Neuronal stem cell (in vitro differentiated cells): ENCODE measurements at regions not wholly inside any gene's neighbourhood (a gene's known extent, or its start where the extent isn't known, plus 50 kb on each side); places are given as distances from the start of the nearest gene placed in this dataset.

Source experiments
- DNase-seq: peaks from one replicate; pipeline ENCODE4 v3.0.0-alpha.2; 2013; ENCODE audit warnings: low spot score
- H2AFZ ChIP-seq: one replicate; pipeline ENCODE4 v1.6.1; 2013; ENCODE audit warnings: mild to moderate bottlenecking, low read length, inconsistent platforms
- H2AK5ac ChIP-seq: 2 replicates; pipeline ENCODE4 v1.6.1; 2013; ENCODE audit warnings: low read depth, mild to moderate bottlenecking, inconsistent platforms, low read length, moderate library complexity, mixed read lengths
- H2BK120ac ChIP-seq: 2 replicates; pipeline ENCODE4 v1.6.1; 2013; ENCODE audit warnings: low read depth, mild to moderate bottlenecking, inconsistent platforms, low read length, moderate library complexity, mixed read lengths
- H2BK12ac ChIP-seq: one replicate; pipeline ENCODE4 v1.6.1; 2013; ENCODE audit warnings: low read length, inconsistent platforms
- H2BK15ac ChIP-seq: 2 replicates; pipeline ENCODE4 v1.6.1; 2013; ENCODE audit warnings: mild to moderate bottlenecking, low read length, inconsistent platforms, mixed read lengths
- H2BK5ac ChIP-seq: one replicate; pipeline ENCODE4 v1.6.1; 2013; ENCODE audit warnings: inconsistent platforms, mild to moderate bottlenecking, low read length, moderate library complexity
- H3K14ac ChIP-seq: one replicate; pipeline ENCODE4 v1.6.1; 2013; ENCODE audit warnings: low read length, inconsistent platforms
- H3K18ac ChIP-seq: 2 replicates; pipeline ENCODE4 v1.6.1; 2013; ENCODE audit warnings: low read length, inconsistent platforms
- H3K23ac ChIP-seq: 2 replicates; pipeline ENCODE4 v1.6.1; 2013; ENCODE audit warnings: low read depth, mild to moderate bottlenecking, mixed read lengths, low read length, inconsistent platforms; ENCODE audit not compliant: poor library complexity
- H3K27ac ChIP-seq: replicated peaks from 3 replicates; pipeline ENCODE4 v1.5.1; 2013; ENCODE audit warnings: low read length, inconsistent platforms
- H3K27me3 ChIP-seq, 3 experiments: 2 replicates each; pipeline ENCODE4 v1.6.1; 2013; ENCODE audit warnings: low read length in 3 of 3, mild to moderate bottlenecking in 2 of 3, inconsistent platforms in 1 of 3, low read depth in 1 of 3, mixed read lengths in 1 of 3, moderate library complexity in 1 of 3; ENCODE audit not compliant: control insufficient read depth in 3 of 3, insufficient read depth in 3 of 3
- H3K36me3 ChIP-seq, 2 donors: replicated peaks in 1 of 2; 2 replicates each; pipeline ENCODE4 v1.6.1; 2013; ENCODE audit warnings: low read length in 2 of 2; ENCODE audit not compliant: control insufficient read depth in 2 of 2, insufficient read depth in 2 of 2
- H3K4ac ChIP-seq: 2 replicates; pipeline ENCODE4 v1.6.1; 2013; ENCODE audit warnings: inconsistent platforms, mild to moderate bottlenecking, low read length, moderate library complexity
- H3K4me1 ChIP-seq, 2 donors: 1 replicate in 1 of 2; 2 replicates in 1 of 2; pipeline ENCODE4 v1.6.1; 2013; ENCODE audit warnings: low read length in 2 of 2, low read depth in 1 of 2; ENCODE audit not compliant: control insufficient read depth in 2 of 2, insufficient read depth in 1 of 2
- H3K4me2 ChIP-seq: one replicate; pipeline ENCODE4 v1.6.1; 2013; ENCODE audit warnings: mild to moderate bottlenecking, low read length, inconsistent platforms; ENCODE audit not compliant: insufficient read depth, poor library complexity, severe bottlenecking
- H3K4me3 ChIP-seq, 2 donors: 2 replicates each; pipeline ENCODE4 v1.5.1; 2013; ENCODE audit warnings: low read length in 2 of 2, mild to moderate bottlenecking in 2 of 2, inconsistent platforms in 1 of 2, moderate library complexity in 1 of 2
- H3K79me1 ChIP-seq: one replicate; pipeline ENCODE4 v1.6.1; 2013; ENCODE audit warnings: low read depth, mild to moderate bottlenecking, inconsistent platforms, low read length, moderate library complexity
- H3K9ac ChIP-seq: one replicate; pipeline ENCODE4 v1.6.1; 2013; ENCODE audit warnings: mild to moderate bottlenecking, low read depth, low read length, inconsistent platforms; ENCODE audit not compliant: poor library complexity
- H3K9me3 ChIP-seq, 2 donors: replicated peaks in 1 of 2; 2 replicates each; pipeline versions ENCODE3 to v1.6.1; 2013; ENCODE audit warnings: low read length in 2 of 2, mild to moderate bottlenecking in 2 of 2, inconsistent platforms in 1 of 2, low read depth in 1 of 2, mixed read lengths in 1 of 2, moderate library complexity in 1 of 2; ENCODE audit not compliant: control insufficient read depth in 2 of 2, insufficient read depth in 1 of 2
- H4K8ac ChIP-seq: one replicate; pipeline ENCODE4 v1.6.1; 2013; ENCODE audit warnings: low read depth, mild to moderate bottlenecking, inconsistent platforms, low read length, moderate library complexity
- H4K91ac ChIP-seq: one replicate; pipeline ENCODE4 v1.6.1; 2013; ENCODE audit warnings: low read length, low read depth, mild to moderate bottlenecking, inconsistent platforms; ENCODE audit not compliant: poor library complexity
- WGBS, 2 donors: extraction: QIAGEN DNeasy Blood & Tissue Kit; methylation state at CpG; one replicate each; pipeline ENCODE4 v1.1.7; 2013; ENCODE audit warnings: missing lambda C conversion rate in 2 of 2, mixed read lengths in 1 of 2; ENCODE audit not compliant: insufficient read length in 2 of 2, insufficient replicate concordance in 1 of 2; ENCODE audit errors: extremely low coverage in 2 of 2; 5-methylcytosine and 5-hydroxymethylcytosine counted together

- H3K4ac ChIP-seq = no peak overlapping the region
- no CpG with 5 or more reads among the region's 4 CpGs for WGBS, 2 donors
- DNase-seq = no peak
- no peaks in the 10 kb centered on the region for H3K9me3 ChIP-seq
- H2BK15ac ChIP-seq = no peak overlapping the region
- no peak overlapping the region for H4K91ac ChIP-seq
- no peak overlapping the region for H4K8ac ChIP-seq
- no peak overlapping the region for H3K9ac ChIP-seq
- H3K18ac ChIP-seq = peak overlapping the region; percentile 54
- H2AFZ ChIP-seq = no peak overlapping the region
- no peak overlapping the region for H3K4me2 ChIP-seq
- peak overlapping the region; percentile 11 for H2AK5ac ChIP-seq
- H3K4me1 ChIP-seq = no peaks in the 10 kb centered on the region
- peaks cover 0 to 62% (median 0%) of the 10 kb centered on the region in 3 experiments for H3K27me3 ChIP-seq
- no peak overlapping the region for H2BK5ac ChIP-seq
- no peaks in the 10 kb centered on the region for H3K36me3 ChIP-seq
- H2BK12ac ChIP-seq = no peak overlapping the region
- H3K4me3 ChIP-seq = no peak overlapping the region
- H2BK120ac ChIP-seq = no peak overlapping the region
- no peak overlapping the region for H3K23ac ChIP-seq
- no peak overlapping the region for H3K14ac ChIP-seq
- H3K79me1 ChIP-seq = no peaks in the 10 kb centered on the region
- no peak overlapping the region for H3K27ac ChIP-seq
These were observed 110.6 kb upstream of the SIRPA start for GRCh38 chr20:1784586-1784985.

GRCh38 chr20:1783245-1783644 lies 112.0 kb upstream of the SIRPA start:
- Histone ChIP-seq H2BK5ac (no peak overlapping the region), H4K91ac (no peak overlapping the region), H3K23ac (no peak overlapping the region), H4K8ac (no peak overlapping the region), H3K27me3 (peaks cover 0 to 67% (median 0%) of the 10 kb centered on the region in 3 experiments), H2AFZ (no peak overlapping the region), H2AK5ac (no peak overlapping the region), H3K4me1 (no peaks in the 10 kb centered on the region), H2BK15ac (no peak overlapping the region), H3K79me1 (no peaks in the 10 kb centered on the region), H3K9me3 (no peaks in the 10 kb centered on the region), H2BK12ac (no peak overlapping the region), H3K4me2 (no peak overlapping the region), H3K36me3 (no peaks in the 10 kb centered on the region), H3K27ac (no peak overlapping the region), H3K4me3 (peak overlapping the region in 1 of 2 donors; percentile 23), H2BK120ac (no peak overlapping the region), H3K9ac (no peak overlapping the region), H3K14ac (peak overlapping the region; percentile 42), H3K18ac (no peak overlapping the region), H3K4ac (no peak overlapping the region)
- no CpG with 5 or more reads among the region's 4 CpGs for WGBS, 2 donors
- DNase-seq = no peak

GRCh38 chr20:1782181-1782580 lies 113.0 kb upstream of the SIRPA start:
- no peaks in the 10 kb centered on the region for H3K79me1 ChIP-seq
- no peak overlapping the region for H3K27ac ChIP-seq
- no peak overlapping the region for H4K8ac ChIP-seq
- no peaks in the 10 kb centered on the region for H3K9me3 ChIP-seq
- H3K27me3 ChIP-seq = peaks cover 0 to 66% (median 0%) of the 10 kb centered on the region in 3 experiments
- H2BK5ac ChIP-seq = no peak overlapping the region
- H3K4me3 ChIP-seq = no peak overlapping the region
- H3K4me2 ChIP-seq = no peak overlapping the region
- H3K23ac ChIP-seq = peak overlapping the region; percentile 26
- H2AFZ ChIP-seq = no peak overlapping the region
- peak overlapping the region; percentile 44 for H2AK5ac ChIP-seq
- no peak overlapping the region for H3K18ac ChIP-seq
- no peaks in the 10 kb centered on the region for H3K36me3 ChIP-seq
- H3K9ac ChIP-seq = no peak overlapping the region
- no peak overlapping the region for H2BK12ac ChIP-seq
- no peak for DNase-seq
- no peak overlapping the region for H2BK120ac ChIP-seq
- no peak overlapping the region for H3K14ac ChIP-seq
- H3K4ac ChIP-seq = no peak overlapping the region
- no peak overlapping the region for H4K91ac ChIP-seq
- WGBS, 2 donors = no CpG with 5 or more reads among the region's 3 CpGs
- no peaks in the 10 kb centered on the region for H3K4me1 ChIP-seq
- H2BK15ac ChIP-seq = peak overlapping the region; percentile 11

- H2AFZ ChIP-seq = no peak overlapping the region
- H3K4me2 ChIP-seq = no peak overlapping the region
- no peak overlapping the region for H2BK15ac ChIP-seq
- H4K8ac ChIP-seq = no peak overlapping the region
- peaks cover 0 to 48% (median 0%) of the 10 kb centered on the region in 3 experiments for H3K27me3 ChIP-seq
- no peak overlapping the region for H4K91ac ChIP-seq
- H3K4me1 ChIP-seq = peaks cover 2 to 4% of the 10 kb centered on the region in 2 donors
- no peak overlapping the region for H3K9ac ChIP-seq
- H3K18ac ChIP-seq = peak overlapping the region; percentile 6
- H3K14ac ChIP-seq = no peak overlapping the region
- H3K4ac ChIP-seq = no peak overlapping the region
- H3K9me3 ChIP-seq = no peaks in the 10 kb centered on the region
- no peak overlapping the region for H3K23ac ChIP-seq
- H2BK5ac ChIP-seq = no peak overlapping the region
- H2BK120ac ChIP-seq = no peak overlapping the region
- H3K27ac ChIP-seq = no peak overlapping the region
- no peak overlapping the region for H2BK12ac ChIP-seq
- H3K36me3 ChIP-seq = peaks cover 0 to under 1% of the 10 kb centered on the region in 2 donors
- no peak overlapping the region for H3K4me3 ChIP-seq
- no peaks in the 10 kb centered on the region for H3K79me1 ChIP-seq
- H2AK5ac ChIP-seq = peak overlapping the region; percentile 27
- WGBS, 2 donors = no CpG with 5 or more reads among the region's 5 CpGs
- no peak for DNase-seq
These were observed 115.6 kb upstream of the SIRPA start for GRCh38 chr20:1779567-1779966.
